ENCODE measurements at regions not wholly inside any gene's neighbourhood (a gene's known extent, or its start where the extent isn't known, plus 50 kb on each side); places are given as distances from the start of the nearest gene placed in this dataset.

- DNase-seq (ENCODE audit: extremely low read depth, insufficient read length): no peak
These were observed 196.9 kb downstream of the GRIN2B start for GRCh38 chr12:13784504-13784903.

GRCh38 chr12:13780453-13780852 is 200.9 kb downstream of the GRIN2B start:
- Histone ChIP-seq H3K4me3 (replicated peaks; ENCODE audit: low read depth, low read length) (no peak overlapping the region), H3K27me3 (replicated peaks; ENCODE audit: control insufficient read depth, insufficient read depth, low read length) (no peaks in the 10 kb centered on the region; the same call in 1 of the 2 replicates), H3K36me3 (ENCODE audit: control insufficient read depth, insufficient read depth, low read length) (no peaks in the 10 kb centered on the region)
- DNase-seq (ENCODE audit: extremely low read depth, insufficient read length): no peak
- TF ChIP-seq, protein P1, sequence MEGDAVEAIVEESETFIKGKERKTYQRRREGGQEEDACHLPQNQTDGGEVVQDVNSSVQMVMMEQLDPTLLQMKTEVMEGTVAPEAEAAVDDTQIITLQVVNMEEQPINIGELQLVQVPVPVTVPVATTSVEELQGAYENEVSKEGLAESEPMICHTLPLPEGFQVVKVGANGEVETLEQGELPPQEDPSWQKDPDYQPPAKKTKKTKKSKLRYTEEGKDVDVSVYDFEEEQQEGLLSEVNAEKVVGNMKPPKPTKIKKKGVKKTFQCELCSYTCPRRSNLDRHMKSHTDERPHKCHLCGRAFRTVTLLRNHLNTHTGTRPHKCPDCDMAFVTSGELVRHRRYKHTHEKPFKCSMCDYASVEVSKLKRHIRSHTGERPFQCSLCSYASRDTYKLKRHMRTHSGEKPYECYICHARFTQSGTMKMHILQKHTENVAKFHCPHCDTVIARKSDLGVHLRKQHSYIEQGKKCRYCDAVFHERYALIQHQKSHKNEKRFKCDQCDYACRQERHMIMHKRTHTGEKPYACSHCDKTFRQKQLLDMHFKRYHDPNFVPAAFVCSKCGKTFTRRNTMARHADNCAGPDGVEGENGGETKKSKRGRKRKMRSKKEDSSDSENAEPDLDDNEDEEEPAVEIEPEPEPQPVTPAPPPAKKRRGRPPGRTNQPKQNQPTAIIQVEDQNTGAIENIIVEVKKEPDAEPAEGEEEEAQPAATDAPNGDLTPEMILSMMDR (IDR thresholded peaks at IDR 0.05; ENCODE audit: insufficient read depth, low read length, poor library complexity, severe bottlenecking): no peak

More at GRCh38 chr12:13784504-13784903, 196.9 kb downstream of the GRIN2B start:
- no peaks in the 10 kb centered on the region for H3K36me3 ChIP-seq (ENCODE audit: control insufficient read depth, insufficient read depth, low read length)
- no peak overlapping the region for H3K4me3 ChIP-seq (replicated peaks; ENCODE audit: low read depth, low read length)
- H3K27me3 ChIP-seq (replicated peaks; ENCODE audit: control insufficient read depth, insufficient read depth, low read length): no peaks in the 10 kb centered on the region; the same call in 1 of the 2 replicates
- TF ChIP-seq, protein P1 (IDR thresholded peaks at IDR 0.05; ENCODE audit: insufficient read depth, low read length, poor library complexity, severe bottlenecking): no peak

DNA sequence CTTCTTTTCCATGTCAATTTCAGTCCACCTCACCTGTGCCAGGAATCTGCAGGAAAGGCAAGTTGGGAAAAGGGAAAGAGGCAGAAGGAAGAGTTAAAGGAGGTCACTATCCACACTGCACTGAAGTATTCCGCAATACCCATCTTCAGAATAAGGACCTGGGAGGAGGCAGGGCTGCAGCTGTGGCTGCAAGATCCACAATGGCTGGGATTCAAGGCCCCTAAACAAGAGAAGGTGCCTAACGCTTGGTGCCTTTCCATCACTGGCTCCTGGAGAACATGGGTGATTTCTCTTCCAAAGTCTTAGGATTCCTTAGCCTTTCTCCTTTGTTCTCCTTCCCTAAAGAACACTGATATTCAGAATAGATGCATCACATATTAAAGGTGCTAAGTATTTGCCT is 204.0 kb downstream of the GRIN2B start:
- TF ChIP-seq, protein P1 (IDR thresholded peaks at IDR 0.05; ENCODE audit: insufficient read depth, low read length, poor library complexity, severe bottlenecking): no peak
- H3K27me3 ChIP-seq (replicated peaks; ENCODE audit: control insufficient read depth, insufficient read depth, low read length): no peaks in the 10 kb centered on the region
- H3K36me3 ChIP-seq (ENCODE audit: control insufficient read depth, insufficient read depth, low read length): no peaks in the 10 kb centered on the region
- DNase-seq (ENCODE audit: extremely low read depth, insufficient read length): no peak
- no peak overlapping the region for H3K4me3 ChIP-seq (replicated peaks; ENCODE audit: low read depth, low read length)

GRCh38 chr12:13772264-13772663 is 209.1 kb downstream of the GRIN2B start:
- Histone ChIP-seq H3K4me3 (replicated peaks; ENCODE audit: low read depth, low read length) (no peak overlapping the region), H3K36me3 (ENCODE audit: control insufficient read depth, insufficient read depth, low read length) (no peaks in the 10 kb centered on the region), H3K27me3 (replicated peaks; ENCODE audit: control insufficient read depth, insufficient read depth, low read length) (no peaks in the 10 kb centered on the region)
- TF ChIP-seq, protein P1 (IDR thresholded peaks at IDR 0.05; ENCODE audit: insufficient read depth, low read length, poor library complexity, severe bottlenecking): no peak
- DNase-seq (ENCODE audit: extremely low read depth, insufficient read length): no peak

- DNase-seq (ENCODE audit: extremely low read depth, insufficient read length): no peak
- TF ChIP-seq, protein P1 (IDR thresholded peaks at IDR 0.05; ENCODE audit: insufficient read depth, low read length, poor library complexity, severe bottlenecking): no peak
- Histone ChIP-seq H3K27me3 (replicated peaks; ENCODE audit: control insufficient read depth, insufficient read depth, low read length) (no peaks in the 10 kb centered on the region), H3K36me3 (ENCODE audit: control insufficient read depth, insufficient read depth, low read length) (no peaks in the 10 kb centered on the region), H3K4me3 (replicated peaks; ENCODE audit: low read depth, low read length) (no peak overlapping the region)
These were observed 210.8 kb downstream of the GRIN2B start for GRCh38 chr12:13770576-13770975.

DNA sequence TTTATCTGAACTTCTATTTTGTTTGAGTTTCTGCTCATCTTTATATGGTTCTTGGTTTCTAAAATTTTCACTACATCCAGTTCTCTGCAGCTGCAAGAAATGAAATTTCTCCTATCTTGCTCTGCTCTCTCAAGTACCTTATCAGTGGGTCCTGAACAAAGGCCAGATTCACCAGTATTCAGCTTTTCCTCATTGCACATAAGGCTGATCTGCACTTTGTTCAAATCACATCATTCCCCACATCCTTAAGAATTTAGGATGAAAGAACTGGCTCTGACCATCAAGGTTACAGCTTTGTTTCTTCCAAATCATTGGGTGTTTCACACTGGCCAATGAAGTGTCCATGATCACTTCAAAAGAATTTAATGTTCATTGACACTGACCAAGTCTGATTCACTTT is 211.4 kb downstream of the GRIN2B start:
- Histone ChIP-seq H3K4me3 (replicated peaks; ENCODE audit: low read depth, low read length) (no peak overlapping the region), H3K27me3 (replicated peaks; ENCODE audit: control insufficient read depth, insufficient read depth, low read length) (no peaks in the 10 kb centered on the region), H3K36me3 (ENCODE audit: control insufficient read depth, insufficient read depth, low read length) (no peaks in the 10 kb centered on the region)
- TF ChIP-seq, protein P1 (IDR thresholded peaks at IDR 0.05; ENCODE audit: insufficient read depth, low read length, poor library complexity, severe bottlenecking): no peak
- no peak for DNase-seq (ENCODE audit: extremely low read depth, insufficient read length)

All from GM06990 (cell line).